GM19467 (cell line): ENCODE measurements at regions not wholly inside any gene's neighbourhood (a gene's known extent, or its start where the extent isn't known, plus 50 kb on each side); places are given as distances from the start of the nearest gene placed in this dataset.
"Not testable (repeated sequence)": the region's sequence is repeated elsewhere in the genome, so short reads cannot be mapped to it uniquely, and the experiment has no call there.

Experiments used
- ATAC-seq: cut with Tn5 transposase; IDR thresholded peaks from one replicate; pipeline ENCODE4 v1.9.1; 2021; ENCODE audit warnings: mild to moderate bottlenecking, moderate library complexity; ENCODE audit not compliant: unreplicated experiment

DNA sequence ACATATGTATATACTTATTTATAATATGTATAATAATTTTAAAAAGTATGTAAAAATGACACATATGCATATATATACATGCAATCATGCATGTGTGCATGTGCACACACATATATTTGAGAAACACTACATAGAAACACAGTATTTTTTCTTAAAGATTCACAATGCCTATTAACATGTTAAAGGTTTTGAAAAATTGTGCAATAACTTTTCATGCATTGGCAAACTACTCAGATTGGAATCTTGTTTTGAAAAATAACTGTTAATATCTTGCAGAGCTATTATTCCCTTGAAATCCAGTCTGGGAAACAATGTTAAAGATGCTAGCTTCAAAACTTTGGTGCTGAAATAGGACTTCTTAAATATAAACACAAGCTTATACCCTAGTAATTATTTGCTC, 256.2 kb upstream of the P2RY1 start:
- no peak for ATAC-seq

DNA sequence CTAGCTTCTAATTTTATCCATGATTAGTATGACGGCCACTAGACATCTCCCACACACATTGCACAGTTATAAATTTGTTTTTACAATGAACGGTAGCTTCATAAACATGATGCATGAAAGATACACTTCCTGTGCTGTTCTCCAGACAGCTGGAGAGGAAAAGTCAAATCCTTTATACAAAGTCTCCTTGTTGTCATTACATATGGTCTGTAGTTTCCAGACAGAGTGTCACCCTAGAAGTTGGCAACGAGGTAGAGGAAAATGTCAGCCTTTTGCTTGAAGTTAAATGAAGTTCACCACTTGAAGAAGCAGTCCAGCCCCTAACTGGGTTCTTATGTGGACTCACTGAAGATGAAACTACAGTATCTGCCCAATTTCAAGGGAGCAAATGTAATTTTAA, 253.0 kb upstream of the P2RY1 start:
- no peak for ATAC-seq

DNA sequence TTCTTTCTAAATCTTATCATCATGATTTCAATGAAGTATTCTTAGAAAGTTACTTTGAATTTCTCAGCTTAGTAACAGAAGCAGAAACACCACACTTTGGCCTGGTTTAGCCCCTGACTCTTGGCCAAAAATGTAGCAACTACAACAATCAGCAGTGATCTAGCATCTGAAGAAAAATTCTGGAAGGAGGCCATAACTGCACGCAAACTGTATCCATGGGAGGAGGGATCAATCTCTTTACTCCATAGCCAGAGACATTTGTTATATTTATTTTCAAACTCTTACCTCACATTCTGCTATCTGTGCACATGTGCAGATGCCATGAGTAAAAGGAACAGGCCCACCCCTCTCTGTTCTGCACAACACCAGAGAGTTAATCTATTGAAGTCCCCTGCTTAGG, 251.0 kb upstream of the P2RY1 start:
- ATAC-seq = no peak

DNA sequence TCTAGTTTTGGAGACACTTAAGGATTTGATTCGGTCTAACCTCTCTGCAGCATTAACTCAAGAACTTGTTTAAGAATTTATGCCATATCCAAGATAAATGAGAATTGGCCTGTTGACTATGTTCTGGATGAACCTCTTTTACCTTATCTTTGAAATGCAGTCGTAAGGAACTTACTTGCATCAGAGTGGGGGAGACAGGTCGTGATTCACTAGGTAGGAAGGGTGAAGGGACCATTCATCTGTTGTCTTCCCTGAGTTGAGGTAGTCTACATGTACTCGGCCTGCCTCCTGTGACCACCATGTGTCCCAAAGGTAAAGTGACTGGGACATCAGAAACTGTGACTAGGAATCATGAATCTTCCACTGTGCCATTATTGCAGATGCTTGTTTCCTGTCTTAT, 248.0 kb upstream of the P2RY1 start:
- no peak for ATAC-seq

GRCh38 chr3:152587861-152588260, 247.1 kb upstream of the P2RY1 start:
- ATAC-seq = no peak

DNA sequence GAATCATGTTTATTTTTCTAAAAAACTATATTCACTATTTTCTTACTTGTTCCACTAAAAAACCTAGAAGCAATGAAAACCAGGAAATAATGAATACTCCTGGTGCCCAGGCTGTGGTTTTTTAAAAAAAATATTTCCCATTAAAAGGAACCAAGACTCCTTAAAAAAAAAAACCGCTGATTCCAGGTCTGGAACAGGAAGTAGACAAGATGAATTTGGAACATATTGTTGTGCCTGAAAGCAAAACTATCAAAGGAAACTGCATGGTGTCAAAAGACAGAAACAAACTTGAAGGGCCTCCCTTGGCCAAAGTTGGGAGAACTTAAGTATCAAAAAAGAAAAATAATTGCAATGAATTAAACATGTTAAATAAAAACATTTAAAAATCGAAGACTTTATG, 245.3 kb upstream of the P2RY1 start:
- ATAC-seq = no peak

- no peak for ATAC-seq
Measured at GRCh38 chr3:152591515-152591914, 243.4 kb upstream of the P2RY1 start.

- no peak for ATAC-seq
Measured at GRCh38 chr3:152593242-152593641, 241.7 kb upstream of the P2RY1 start.

DNA sequence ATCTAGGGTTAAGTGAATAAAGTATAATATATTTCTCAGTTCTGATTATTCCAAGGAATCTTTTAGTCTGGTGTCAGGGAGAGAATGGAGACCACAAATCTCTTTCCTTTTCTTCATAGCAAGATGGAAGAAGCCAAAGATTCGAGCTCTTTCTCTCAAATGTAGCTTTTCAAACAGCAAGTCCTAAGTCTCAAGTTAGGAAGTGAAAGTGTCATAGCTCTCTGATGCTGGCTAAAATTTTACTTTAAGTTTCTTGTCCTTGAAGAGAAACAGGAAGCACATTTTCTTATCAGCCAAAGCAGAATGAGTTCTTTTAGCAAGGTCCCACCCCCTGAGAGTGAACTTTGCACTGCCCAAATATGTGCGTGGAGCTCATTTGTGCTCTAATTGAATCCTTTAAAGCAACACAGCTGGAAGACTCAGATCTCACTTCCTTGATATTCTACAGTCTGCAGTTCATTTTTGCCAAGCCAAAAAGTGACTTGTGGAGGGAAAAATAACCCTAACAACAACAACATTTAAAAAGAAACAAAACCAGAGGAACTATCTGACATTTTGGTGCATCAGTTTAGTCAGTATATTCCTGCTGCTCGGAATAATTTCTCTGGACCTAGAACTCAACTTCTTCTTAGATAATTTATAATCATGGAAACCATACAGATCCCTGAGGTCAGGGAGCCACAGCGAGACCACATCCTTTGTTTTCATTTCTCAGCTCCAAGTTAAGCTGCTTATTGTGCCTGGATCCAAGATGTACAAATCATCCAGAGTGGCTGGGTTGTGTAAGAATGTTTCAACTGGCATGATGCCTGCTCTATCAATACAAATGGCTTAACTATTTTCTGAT, 238.7 kb upstream of the P2RY1 start:
- ATAC-seq = peak; percentile 100

DNA sequence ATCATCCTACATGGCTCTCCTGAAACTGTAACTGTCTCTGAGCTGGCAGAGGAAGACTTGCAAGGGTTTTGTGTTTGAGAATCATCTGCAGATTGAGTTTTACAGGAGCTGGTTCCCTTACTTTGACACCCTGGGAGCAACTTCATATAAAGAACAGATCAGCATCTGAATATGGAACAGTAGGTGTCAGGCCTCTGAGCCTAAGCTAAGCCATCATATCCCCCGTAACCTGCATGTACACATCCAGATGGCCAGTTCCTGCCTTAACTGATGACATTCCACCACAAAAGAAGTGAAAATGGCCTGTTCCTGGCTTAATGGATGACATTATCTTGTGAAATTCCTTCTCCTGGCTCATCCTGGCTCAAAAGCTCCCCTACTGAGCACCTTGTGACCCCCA, 238.1 kb upstream of the P2RY1 start:
- ATAC-seq = not testable (repeated sequence)

- no peak for ATAC-seq
Measured at GRCh38 chr3:152606146-152606545, 228.8 kb upstream of the P2RY1 start.

DNA sequence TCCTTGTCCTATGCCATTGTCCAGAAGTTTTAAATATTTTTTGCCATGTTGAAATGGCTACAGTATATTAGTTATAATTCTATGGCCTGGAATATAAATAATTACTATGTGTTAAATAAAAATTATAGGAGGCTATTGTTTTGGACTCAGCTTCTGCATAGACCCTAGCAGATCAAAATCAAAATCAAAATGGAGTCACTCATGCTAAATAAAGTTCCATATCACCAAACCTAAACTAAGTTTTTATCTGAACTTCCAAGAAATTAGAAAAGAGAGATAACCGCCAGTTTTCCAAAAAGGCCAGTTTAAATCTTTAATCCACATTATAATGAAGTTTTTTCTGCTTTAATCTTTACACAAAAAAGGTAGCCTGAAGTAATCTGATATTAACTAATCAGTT, 227.8 kb upstream of the P2RY1 start:
- no peak for ATAC-seq

DNA sequence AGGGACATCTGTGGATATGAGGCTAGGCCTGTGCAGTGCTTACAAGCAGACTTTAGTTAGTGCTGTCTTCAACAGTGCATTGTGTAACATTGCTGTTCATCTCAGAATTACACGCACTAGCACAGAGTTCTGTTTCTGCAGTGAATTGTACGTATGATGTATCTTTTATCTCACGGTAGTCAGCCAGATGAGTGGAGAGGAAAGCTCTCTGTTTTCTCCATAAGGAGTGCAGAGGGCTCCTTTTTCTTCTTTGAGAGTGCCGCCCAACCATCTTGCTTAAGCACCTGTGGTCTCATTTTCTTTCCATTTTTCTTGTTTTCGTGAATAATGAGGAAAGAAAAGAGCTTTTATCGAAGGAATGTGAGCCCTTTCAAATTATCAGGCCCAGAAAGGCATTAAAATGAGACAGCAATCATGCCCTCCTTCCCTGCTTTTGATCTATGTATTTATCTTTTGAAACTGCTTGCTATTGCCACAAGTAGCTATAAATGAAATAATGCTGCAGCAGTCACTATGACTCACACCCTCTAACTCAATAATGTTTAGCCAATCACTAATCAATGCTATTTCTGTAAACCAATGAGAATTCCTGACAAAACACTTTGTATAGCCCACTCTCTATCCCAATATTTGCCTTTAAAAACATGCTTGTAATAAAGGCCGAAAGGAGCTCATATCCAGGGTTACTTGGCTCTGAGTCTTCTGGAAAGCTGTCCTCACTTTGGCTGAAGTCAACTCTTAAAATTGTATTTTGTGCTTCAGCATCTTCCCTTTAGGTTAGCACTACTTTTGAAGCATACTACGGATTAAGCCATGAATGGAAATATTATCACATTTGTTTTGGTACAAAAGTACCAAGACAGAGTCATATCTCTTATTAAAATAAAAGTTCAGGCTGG, 226.0 kb upstream of the P2RY1 start:
- no peak for ATAC-seq

DNA sequence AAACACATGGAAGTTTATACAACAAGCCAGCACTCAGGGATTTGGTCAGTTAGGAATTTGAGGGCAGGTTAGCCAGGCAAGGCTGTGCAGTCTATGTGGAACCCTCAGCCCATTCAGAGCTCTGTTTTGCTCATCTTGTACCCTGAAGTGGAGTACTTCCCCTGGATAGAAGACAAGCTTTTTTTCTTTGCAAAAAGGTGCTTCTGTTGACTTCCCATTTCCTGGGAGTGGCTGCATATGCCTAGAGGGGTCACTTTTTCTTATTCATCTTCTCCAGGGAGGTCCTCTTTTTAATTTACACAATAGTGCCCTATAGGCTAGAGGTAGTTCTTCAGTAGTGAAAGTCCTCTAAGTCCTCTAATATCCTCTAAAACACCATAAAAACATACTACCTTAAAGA, 225.0 kb upstream of the P2RY1 start:
- no peak for ATAC-seq

- ATAC-seq = no peak
Measured at GRCh38 chr3:152610622-152611021, 224.3 kb upstream of the P2RY1 start.

GRCh38 chr3:152611905-152612304, 223.0 kb upstream of the P2RY1 start:
- ATAC-seq = no peak

DNA sequence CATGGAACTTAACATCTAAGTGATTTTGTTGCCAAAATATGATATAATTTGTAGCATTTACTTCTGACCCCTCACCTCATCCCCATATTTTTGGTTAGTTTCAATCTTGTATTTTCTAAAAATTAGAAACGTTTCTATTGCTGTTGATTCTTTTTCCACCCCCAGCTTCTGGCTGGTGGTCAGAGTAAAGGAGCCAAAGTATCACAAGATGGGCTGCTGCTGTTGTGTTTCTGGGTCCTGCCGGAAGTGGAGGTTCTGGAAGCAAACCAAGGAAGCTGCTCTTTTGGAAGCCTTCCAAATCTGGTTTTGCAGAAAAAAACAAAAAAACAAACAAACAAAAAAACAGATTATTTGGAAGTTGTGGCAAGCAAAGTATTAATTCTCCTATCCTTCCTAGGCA, 221.1 kb upstream of the P2RY1 start:
- ATAC-seq = no peak

GRCh38 chr3:152615681-152616080, 219.2 kb upstream of the P2RY1 start:
- no peak for ATAC-seq

GRCh38 chr3:152617609-152618008, 217.3 kb upstream of the P2RY1 start:
- ATAC-seq = no peak

- no peak for ATAC-seq
Measured at GRCh38 chr3:152618529-152618928, 216.4 kb upstream of the P2RY1 start.

- ATAC-seq = no peak
Measured at GRCh38 chr3:152619691-152620090, 215.2 kb upstream of the P2RY1 start.

DNA sequence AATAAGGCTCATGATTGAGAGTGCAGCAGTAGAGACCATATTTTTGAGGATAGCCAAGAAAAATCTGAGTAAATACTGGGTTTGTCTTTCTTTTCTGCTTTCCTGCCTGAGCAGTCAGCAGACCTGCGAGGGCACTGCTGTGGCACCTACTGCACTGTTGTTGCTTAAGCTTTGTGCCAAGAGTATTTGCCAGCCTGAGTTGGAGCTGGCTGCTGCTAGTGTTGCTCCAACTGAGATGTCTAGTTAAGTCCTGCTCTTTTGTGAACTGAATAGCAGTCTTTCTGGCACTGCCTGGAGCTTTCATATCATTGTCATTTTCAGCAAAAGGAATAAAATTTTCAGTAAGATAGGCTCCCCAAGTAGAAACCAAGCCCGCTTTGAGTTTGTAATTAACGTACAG, 214.5 kb upstream of the P2RY1 start:
- no peak for ATAC-seq
